ENCODE measurements at regions not wholly inside any gene's neighbourhood (a gene's known extent, or its start where the extent isn't known, plus 50 kb on each side); places are given as distances from the start of the nearest gene placed in this dataset.

- no peak for TF ChIP-seq CTCF (IDR thresholded peaks at IDR 0.05)
- H3K36me3 ChIP-seq = no peaks in the 10 kb centered on the region
- DNase-seq (ENCODE audit: low spot score) = no peak
- H3K9me3 ChIP-seq = no peaks in the 10 kb centered on the region
- H3K27me3 ChIP-seq (replicated peaks; ENCODE audit: insufficient read depth) = no peaks in the 10 kb centered on the region
- no peak overlapping the region for H3K4me3 ChIP-seq
- ATAC-seq (ENCODE audit: insufficient number of reproducible peaks, low FRiP score, low read depth) = no peak
- H3K27ac ChIP-seq = no peak overlapping the region
- H3K4me1 ChIP-seq (ENCODE audit: control insufficient read depth in 1 of 2, low read depth in 2 of 2) = no peaks in the 10 kb centered on the region
These were observed 1487.3 kb downstream of the TBC1D22A start for GRCh38 chr22:48249713-48250268.

GRCh38 chr22:48248901-48249455 lies 1486.5 kb downstream of the TBC1D22A start:
- Histone ChIP-seq H3K9me3 (no peaks in the 10 kb centered on the region), H3K27ac (no peak overlapping the region), H3K27me3 (replicated peaks; ENCODE audit: insufficient read depth) (no peaks in the 10 kb centered on the region), H3K36me3 (no peaks in the 10 kb centered on the region), H3K4me3 (no peak overlapping the region), H3K4me1 (ENCODE audit: control insufficient read depth in 1 of 2, low read depth in 2 of 2) (no peaks in the 10 kb centered on the region)
- no peak for TF ChIP-seq CTCF (IDR thresholded peaks at IDR 0.05)
- DNase-seq (ENCODE audit: low spot score) (no peak), ATAC-seq (ENCODE audit: insufficient number of reproducible peaks, low FRiP score, low read depth) (no peak)

GRCh38 chr22:48247829-48248228 lies 1485.4 kb downstream of the TBC1D22A start:
- Histone ChIP-seq H3K27ac (no peak overlapping the region), H3K4me1 (ENCODE audit: control insufficient read depth in 1 of 2, low read depth in 2 of 2) (no peaks in the 10 kb centered on the region), H3K36me3 (no peaks in the 10 kb centered on the region), H3K27me3 (replicated peaks; ENCODE audit: insufficient read depth) (no peaks in the 10 kb centered on the region), H3K9me3 (no peaks in the 10 kb centered on the region), H3K4me3 (no peak overlapping the region)
- ATAC-seq (ENCODE audit: insufficient number of reproducible peaks, low FRiP score, low read depth) (no peak), DNase-seq (ENCODE audit: low spot score) (no peak)
- TF ChIP-seq CTCF (IDR thresholded peaks at IDR 0.05) = no peak

GRCh38 chr22:48245196-48245485 lies 1482.7 kb downstream of the TBC1D22A start:
- Histone ChIP-seq H3K4me3 (no peak overlapping the region), H3K4me1 (ENCODE audit: control insufficient read depth in 1 of 2, low read depth in 2 of 2) (no peaks in the 10 kb centered on the region), H3K9me3 (no peaks in the 10 kb centered on the region), H3K27ac (no peak overlapping the region), H3K27me3 (replicated peaks; ENCODE audit: insufficient read depth) (no peaks in the 10 kb centered on the region), H3K36me3 (no peaks in the 10 kb centered on the region)
- TF ChIP-seq CTCF (IDR thresholded peaks at IDR 0.05) = no peak
- DNase-seq (ENCODE audit: low spot score) (no peak), ATAC-seq (ENCODE audit: insufficient number of reproducible peaks, low FRiP score, low read depth) (no peak)

- H3K9me3 ChIP-seq = no peaks in the 10 kb centered on the region
- H3K27me3 ChIP-seq (replicated peaks; ENCODE audit: insufficient read depth) = no peaks in the 10 kb centered on the region
- no peaks in the 10 kb centered on the region for H3K4me1 ChIP-seq (ENCODE audit: control insufficient read depth in 1 of 2, low read depth in 2 of 2)
- H3K27ac ChIP-seq = no peak overlapping the region
- TF ChIP-seq CTCF (IDR thresholded peaks at IDR 0.05) = no peak
- H3K4me3 ChIP-seq = no peak overlapping the region
- no peak for ATAC-seq (ENCODE audit: insufficient number of reproducible peaks, low FRiP score, low read depth)
- DNase-seq (ENCODE audit: low spot score) = no peak
- no peaks in the 10 kb centered on the region for H3K36me3 ChIP-seq
These were observed 1482.1 kb downstream of the TBC1D22A start for GRCh38 chr22:48244388-48245195.
